ENCODE measurements at regions not wholly inside any gene's neighbourhood (a gene's known extent, or its start where the extent isn't known, plus 50 kb on each side); places are given as distances from the start of the nearest gene placed in this dataset.
"Not testable (repeated sequence)": the region's sequence is repeated elsewhere in the genome, so short reads cannot be mapped to it uniquely, and the experiment has no call there.

GRCh38 chr12:46065412-46066166 is 75.2 kb upstream of the SCAF11 start:
- peak overlapping the region; percentile 42 for H3K4me3 Mint-ChIP-seq
- no peak for DNase-seq (ENCODE audit: extremely low spot score, unreplicated experiment)
- no peaks in the 10 kb centered on the region for H3K27me3 Mint-ChIP-seq
- TF ChIP-seq CTCF (conservative IDR thresholded peaks at IDR 0.05) = no peak
- no peaks in the 10 kb centered on the region for H3K36me3 Mint-ChIP-seq
- H3K27ac Mint-ChIP-seq = peak overlapping the region; percentile 71
- no peaks in the 10 kb centered on the region for H3K4me1 Mint-ChIP-seq (ENCODE audit: unreplicated experiment)
- H3K9me3 Mint-ChIP-seq = no peaks in the 10 kb centered on the region

GRCh38 chr12:46064548-46064947 is 74.2 kb upstream of the SCAF11 start:
- no peak for TF ChIP-seq CTCF (conservative IDR thresholded peaks at IDR 0.05)
- no peaks in the 10 kb centered on the region for H3K36me3 Mint-ChIP-seq
- H3K27ac Mint-ChIP-seq = no peak overlapping the region
- H3K27me3 Mint-ChIP-seq = no peaks in the 10 kb centered on the region
- H3K9me3 Mint-ChIP-seq = peaks cover 5% of the 10 kb centered on the region
- no peak overlapping the region for H3K4me3 Mint-ChIP-seq
- no peaks in the 10 kb centered on the region for H3K4me1 Mint-ChIP-seq (ENCODE audit: unreplicated experiment)
- DNase-seq (ENCODE audit: extremely low spot score, unreplicated experiment) = no peak

DNA sequence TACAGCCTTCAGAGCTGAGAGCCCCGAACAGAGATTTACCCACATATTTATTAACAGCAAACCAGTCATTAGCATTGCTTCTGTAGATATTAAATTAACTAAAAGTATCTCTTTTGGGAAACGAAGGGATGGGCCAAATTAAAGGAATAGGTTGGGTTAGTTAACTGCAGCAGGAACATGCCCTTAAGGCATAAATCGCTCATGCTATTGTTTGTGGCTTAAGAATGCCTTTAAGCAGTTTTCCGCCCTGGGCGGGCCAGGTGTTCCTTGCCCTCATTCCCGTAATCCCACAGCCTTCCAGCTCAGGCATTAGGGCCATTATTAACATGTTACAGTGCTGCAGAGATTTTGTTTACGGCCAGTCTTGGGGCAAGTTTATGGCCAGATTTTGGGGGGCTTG is 68.3 kb upstream of the SCAF11 start:
- not testable (repeated sequence) for H3K4me3 Mint-ChIP-seq; H3K36me3 Mint-ChIP-seq; DNase-seq (ENCODE audit: extremely low spot score, unreplicated experiment); H3K27ac Mint-ChIP-seq; H3K27me3 Mint-ChIP-seq; H3K4me1 Mint-ChIP-seq (ENCODE audit: unreplicated experiment)
- H3K9me3 Mint-ChIP-seq = peaks cover 11% of the 10 kb centered on the region

GRCh38 chr12:46050805-46051204 is 60.4 kb upstream of the SCAF11 start:
- H3K27me3 Mint-ChIP-seq = no peaks in the 10 kb centered on the region
- no peaks in the 10 kb centered on the region for H3K4me1 Mint-ChIP-seq (ENCODE audit: unreplicated experiment)
- peaks cover 15% of the 10 kb centered on the region for H3K9me3 Mint-ChIP-seq
- TF ChIP-seq CTCF (conservative IDR thresholded peaks at IDR 0.05) = no peak
- no peak overlapping the region for H3K27ac Mint-ChIP-seq
- H3K4me3 Mint-ChIP-seq = no peak overlapping the region
- no peak for DNase-seq (ENCODE audit: extremely low spot score, unreplicated experiment)
- H3K36me3 Mint-ChIP-seq = no peaks in the 10 kb centered on the region

DNA sequence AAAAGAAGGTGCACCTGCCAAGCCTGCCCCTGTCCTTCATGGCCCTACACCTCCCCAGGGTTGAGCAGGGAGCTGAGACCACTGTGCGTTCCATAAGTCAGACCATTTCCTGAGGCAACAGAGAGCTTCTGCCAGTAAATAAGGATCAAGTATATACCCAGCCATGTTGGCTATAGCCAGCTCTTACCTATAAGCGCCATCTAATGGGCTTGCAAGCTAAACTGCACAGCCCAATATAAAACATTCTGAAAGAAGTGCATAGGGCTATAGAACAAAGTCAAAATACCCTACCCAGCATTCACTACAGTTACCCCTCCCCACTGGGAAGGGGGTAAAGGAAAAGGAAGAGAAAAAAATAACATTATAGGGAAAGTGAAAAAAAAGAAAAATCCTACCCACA is 59.3 kb upstream of the SCAF11 start:
- Mint-ChIP-seq H3K4me1 (ENCODE audit: unreplicated experiment) (no peaks in the 10 kb centered on the region), H3K9me3 (peaks cover 17% of the 10 kb centered on the region), H3K27me3 (no peaks in the 10 kb centered on the region), H3K4me3 (no peak overlapping the region), H3K27ac (no peak overlapping the region), H3K36me3 (no peaks in the 10 kb centered on the region)
- no peak for TF ChIP-seq CTCF (conservative IDR thresholded peaks at IDR 0.05)
- no peak for DNase-seq (ENCODE audit: extremely low spot score, unreplicated experiment)

GRCh38 chr12:46046436-46046835 is 56.1 kb upstream of the SCAF11 start:
- Mint-ChIP-seq H3K9me3 (peaks cover 17% of the 10 kb centered on the region), H3K36me3 (no peaks in the 10 kb centered on the region), H3K27ac (no peak overlapping the region), H3K27me3 (no peaks in the 10 kb centered on the region), H3K4me1 (ENCODE audit: unreplicated experiment) (no peaks in the 10 kb centered on the region), H3K4me3 (no peak overlapping the region)
- TF ChIP-seq CTCF (conservative IDR thresholded peaks at IDR 0.05) = no peak
- DNase-seq (ENCODE audit: extremely low spot score, unreplicated experiment) = no peak
